GM06990 (cell line): ENCODE measurements at regions not wholly inside any gene's neighbourhood (a gene's known extent, or its start where the extent isn't known, plus 50 kb on each side); places are given as distances from the start of the nearest gene placed in this dataset.
A peak's percentile ranks its signal among the peaks of the same experiment; 100 is the strongest.
"Not testable (repeated sequence)": the region's sequence is repeated elsewhere in the genome, so short reads cannot be mapped to it uniquely, and the experiment has no call there.

ENCODE experiments used
- DNase-seq: peaks from one replicate; pipeline ENCODE4 v3.0.0-alpha.2; 2011; ENCODE audit not compliant: insufficient read length; ENCODE audit errors: extremely low read depth
- H3K27me3 ChIP-seq: replicated peaks from 2 replicates; pipeline ENCODE4 v1.6.0; 2011; ENCODE audit warnings: low read length; ENCODE audit not compliant: control insufficient read depth, insufficient read depth
- H3K36me3 ChIP-seq: 2 replicates; pipeline ENCODE4 v1.5.1; 2011; ENCODE audit warnings: low read length; ENCODE audit not compliant: control insufficient read depth, insufficient read depth
- H3K4me3 ChIP-seq: replicated peaks from 2 replicates; pipeline ENCODE4 v1.5.1; 2011; ENCODE audit warnings: low read depth, mild to moderate bottlenecking, control low read depth, low read length
- TF ChIP-seq, protein P1 (sequence below): IDR thresholded peaks from 2 replicates; pipeline ENCODE4 v1.5.1; 2011; ENCODE audit warnings: low read length, control low read depth, mild to moderate bottlenecking, inconsistent platforms; ENCODE audit not compliant: insufficient read depth, poor library complexity, severe bottlenecking

DNA sequence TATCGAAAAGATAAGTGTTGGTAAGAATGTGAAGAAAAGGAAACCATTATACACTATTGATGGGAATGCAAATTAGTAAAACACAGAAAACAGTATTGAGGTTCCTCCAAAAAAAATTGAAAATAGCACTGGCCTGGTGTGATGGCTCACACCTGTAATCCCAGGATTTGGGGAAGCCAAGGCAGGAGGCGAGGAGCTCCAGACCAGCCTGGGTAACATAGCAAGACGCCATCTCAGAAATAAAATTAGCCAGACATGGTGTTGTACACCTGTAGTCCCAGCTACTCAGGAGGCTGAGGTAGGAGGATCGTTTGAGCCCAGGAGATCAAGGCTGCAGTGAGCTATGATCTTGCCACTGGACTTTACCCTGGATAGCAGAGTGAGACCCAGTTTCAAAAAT, 5303.4 kb upstream of the TPTE start:
- not testable (repeated sequence) for H3K4me3 ChIP-seq, H3K27me3 ChIP-seq, H3K36me3 ChIP-seq, DNase-seq

DNA sequence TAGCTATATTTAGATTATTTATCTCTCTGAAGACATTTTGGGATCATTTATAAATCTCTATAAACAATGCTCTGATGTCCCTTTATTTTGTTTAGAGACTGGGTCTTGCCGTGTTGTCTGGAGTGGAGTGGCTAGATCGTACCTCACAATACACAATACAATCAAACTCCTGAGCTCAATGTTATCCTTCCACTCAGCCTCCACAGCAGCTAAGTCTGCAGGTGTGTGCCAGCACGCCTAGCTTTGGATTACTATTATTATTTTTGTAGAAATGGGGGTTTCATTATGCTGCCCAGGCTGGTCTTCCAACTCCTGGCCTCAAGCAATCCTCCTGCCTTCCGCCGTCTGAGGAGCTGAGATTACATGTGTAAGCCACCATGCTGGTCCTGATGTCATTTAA, 5301.4 kb upstream of the TPTE start:
- not testable (repeated sequence) for H3K36me3 ChIP-seq, DNase-seq, H3K27me3 ChIP-seq, H3K4me3 ChIP-seq

DNA sequence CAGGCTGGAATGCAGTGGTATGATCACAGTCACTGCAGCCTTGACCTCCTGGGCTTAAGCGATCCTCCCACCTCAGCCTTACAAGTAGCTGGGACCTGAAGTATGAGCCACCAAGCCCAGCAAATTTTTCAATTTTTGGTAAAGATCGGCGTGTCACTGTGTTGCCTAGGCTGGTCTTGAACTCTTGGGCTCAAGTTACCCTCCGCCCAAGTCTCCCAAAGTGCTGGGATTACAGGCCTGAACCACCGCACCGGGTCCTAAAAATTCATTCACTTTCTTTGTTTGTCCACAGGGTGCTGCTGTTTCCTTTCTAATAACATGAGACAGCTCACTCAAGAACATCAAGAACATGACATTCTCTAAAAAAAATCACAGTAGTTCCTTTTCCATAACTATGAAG, 5300.9 kb upstream of the TPTE start:
- H3K4me3 ChIP-seq, H3K36me3 ChIP-seq, H3K27me3 ChIP-seq, DNase-seq: not testable (repeated sequence)
- TF ChIP-seq, protein P1, sequence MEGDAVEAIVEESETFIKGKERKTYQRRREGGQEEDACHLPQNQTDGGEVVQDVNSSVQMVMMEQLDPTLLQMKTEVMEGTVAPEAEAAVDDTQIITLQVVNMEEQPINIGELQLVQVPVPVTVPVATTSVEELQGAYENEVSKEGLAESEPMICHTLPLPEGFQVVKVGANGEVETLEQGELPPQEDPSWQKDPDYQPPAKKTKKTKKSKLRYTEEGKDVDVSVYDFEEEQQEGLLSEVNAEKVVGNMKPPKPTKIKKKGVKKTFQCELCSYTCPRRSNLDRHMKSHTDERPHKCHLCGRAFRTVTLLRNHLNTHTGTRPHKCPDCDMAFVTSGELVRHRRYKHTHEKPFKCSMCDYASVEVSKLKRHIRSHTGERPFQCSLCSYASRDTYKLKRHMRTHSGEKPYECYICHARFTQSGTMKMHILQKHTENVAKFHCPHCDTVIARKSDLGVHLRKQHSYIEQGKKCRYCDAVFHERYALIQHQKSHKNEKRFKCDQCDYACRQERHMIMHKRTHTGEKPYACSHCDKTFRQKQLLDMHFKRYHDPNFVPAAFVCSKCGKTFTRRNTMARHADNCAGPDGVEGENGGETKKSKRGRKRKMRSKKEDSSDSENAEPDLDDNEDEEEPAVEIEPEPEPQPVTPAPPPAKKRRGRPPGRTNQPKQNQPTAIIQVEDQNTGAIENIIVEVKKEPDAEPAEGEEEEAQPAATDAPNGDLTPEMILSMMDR = peak; percentile 10

DNA sequence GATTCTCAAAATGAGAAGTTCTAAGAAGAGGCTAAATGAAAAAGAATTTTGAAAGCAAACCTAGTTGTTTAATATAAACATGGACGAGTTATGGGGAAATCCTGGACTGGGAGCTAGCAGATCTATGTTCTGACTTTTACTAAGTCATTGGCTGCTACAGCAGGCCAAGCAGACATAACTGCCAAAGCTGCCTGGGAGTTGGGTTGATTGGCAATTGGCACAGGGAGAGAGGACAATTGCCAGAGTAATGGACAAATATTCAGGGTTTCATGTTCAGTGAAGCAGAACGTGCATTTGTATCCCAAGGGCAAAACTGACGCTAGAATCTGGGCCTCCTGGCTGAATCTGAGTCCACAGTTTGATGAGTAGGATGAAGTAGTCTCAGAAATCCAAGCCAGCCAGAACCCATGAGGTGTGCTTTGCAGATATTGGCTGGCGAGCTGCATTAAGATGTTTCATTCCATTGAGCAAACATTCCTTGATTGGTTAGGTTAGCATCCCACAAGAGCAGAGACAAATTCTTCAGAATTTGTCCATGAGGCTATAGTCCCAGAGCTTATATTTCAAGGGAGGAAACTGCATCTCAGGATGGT, 5299.8 kb upstream of the TPTE start:
- not testable (repeated sequence) for H3K27me3 ChIP-seq, H3K36me3 ChIP-seq, DNase-seq, H3K4me3 ChIP-seq

DNA sequence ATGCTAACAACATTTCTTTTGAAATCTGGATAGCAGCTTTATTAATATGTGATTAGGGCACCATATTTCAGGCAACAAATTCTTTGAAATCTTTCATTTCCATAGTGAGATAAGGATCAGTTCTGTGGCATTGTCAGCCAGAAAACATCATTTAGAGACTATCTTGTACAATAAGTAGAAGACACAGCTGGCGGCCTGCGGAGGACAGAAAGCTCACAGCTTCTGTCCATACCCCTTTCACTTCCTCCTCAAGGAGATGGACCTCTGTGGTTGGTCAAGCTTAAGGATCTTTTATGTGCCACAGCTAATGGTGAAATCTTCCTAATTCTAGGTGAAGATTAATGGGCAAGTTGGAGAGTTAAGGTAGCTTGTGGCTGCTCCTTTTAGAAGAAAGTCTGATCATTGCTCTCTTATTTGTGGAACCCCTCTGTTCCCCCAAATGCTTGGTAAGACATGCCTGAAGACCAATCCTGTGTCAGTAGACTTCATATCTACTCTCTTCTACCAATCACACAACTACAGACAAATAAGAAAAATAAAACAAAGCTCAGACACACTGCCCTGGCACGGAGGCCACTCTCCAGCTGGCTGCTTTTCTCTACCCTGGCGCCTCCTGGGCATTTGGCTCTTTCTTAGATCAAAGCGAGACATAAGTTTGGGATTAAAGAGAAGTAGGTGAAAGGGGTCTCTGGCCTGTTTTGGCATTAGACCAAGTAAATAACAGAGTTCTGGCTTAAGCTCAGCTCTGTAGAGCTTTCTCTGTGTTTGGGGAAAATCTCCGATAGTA, 5298.2 kb upstream of the TPTE start:
- DNase-seq, H3K36me3 ChIP-seq, H3K4me3 ChIP-seq, H3K27me3 ChIP-seq: not testable (repeated sequence)

DNA sequence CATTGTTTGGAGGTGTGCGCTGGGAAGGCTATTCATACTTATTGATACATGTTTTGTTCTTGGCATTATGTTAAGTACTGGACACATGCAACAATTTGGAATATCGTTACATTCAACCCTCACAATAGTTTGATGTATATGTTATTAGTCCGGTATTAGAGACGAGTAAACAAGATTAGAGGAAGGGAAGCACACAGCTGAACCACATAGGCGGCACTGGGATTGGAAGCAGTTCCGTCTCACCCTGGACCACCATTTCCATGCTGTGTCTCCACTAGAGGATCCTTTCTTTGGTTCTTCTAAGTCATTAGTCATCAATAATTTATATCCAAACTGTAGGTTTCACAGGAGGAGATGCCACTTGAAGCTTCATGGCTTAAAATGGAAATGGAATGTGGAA, 5297.2 kb upstream of the TPTE start:
- H3K27me3 ChIP-seq, DNase-seq, H3K36me3 ChIP-seq, H3K4me3 ChIP-seq: not testable (repeated sequence)

DNA sequence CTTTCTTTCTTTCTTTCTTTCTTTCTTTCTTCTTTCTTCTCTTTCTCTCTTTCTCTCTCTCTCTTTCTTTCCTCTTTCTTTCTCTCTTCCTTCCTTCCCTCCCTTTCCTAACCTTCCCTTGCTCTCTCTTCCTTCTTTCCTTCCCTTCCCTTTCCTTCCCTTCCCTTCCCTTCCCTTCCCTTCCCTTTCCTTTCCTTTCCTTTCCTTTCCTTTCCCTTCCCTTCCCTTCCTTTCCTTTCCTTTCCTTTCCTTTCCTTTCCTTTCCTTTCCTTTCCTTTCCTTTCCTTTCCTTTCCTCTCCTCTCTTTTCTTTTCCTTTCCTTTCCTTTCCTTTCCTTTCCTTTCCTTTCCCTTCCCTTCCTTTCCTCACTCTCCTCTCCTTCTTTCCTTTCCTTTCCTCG, 5294.1 kb upstream of the TPTE start:
- not testable (repeated sequence) for H3K4me3 ChIP-seq, H3K36me3 ChIP-seq, DNase-seq, H3K27me3 ChIP-seq

DNA sequence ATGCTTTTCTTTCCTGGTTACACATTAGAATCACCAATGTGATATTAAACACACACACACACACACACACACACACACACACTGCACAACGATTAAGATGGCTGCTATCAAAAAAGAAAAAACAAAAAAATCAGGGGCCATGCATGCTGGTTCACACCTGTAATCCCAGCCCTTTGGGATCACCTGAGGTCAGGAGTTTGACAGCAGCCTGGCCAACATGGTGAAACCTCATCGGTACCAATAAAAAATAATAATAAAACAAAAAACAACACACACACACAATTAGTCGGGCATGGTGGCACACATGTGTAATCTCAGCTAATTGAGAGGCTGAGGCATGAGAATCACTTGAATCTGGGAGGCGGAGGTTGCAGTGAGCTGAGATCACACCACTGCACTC, 5290.8 kb upstream of the TPTE start:
- H3K36me3 ChIP-seq, DNase-seq, H3K27me3 ChIP-seq, H3K4me3 ChIP-seq: not testable (repeated sequence)

DNA sequence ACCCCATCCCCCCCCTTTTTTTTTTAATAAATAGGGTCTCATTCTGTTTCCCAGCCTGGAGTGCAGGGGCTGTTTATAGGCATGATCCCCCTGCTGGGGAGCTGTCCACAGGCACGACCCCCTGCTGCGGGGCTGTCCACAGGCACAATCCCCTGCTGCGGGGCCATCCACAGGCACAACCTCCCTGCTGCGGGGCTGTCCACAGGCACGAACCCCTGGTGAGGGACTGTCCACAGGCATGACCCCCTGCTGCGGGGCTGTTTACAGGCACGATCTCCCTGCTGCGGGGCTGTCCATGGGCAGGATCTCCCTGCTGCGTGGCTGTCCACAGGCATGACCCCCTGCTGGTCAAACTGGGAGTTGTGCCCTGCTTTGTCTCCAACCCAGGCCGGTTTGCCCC, 5290.1 kb upstream of the TPTE start:
- DNase-seq, H3K4me3 ChIP-seq, H3K27me3 ChIP-seq, H3K36me3 ChIP-seq: not testable (repeated sequence)

DNA sequence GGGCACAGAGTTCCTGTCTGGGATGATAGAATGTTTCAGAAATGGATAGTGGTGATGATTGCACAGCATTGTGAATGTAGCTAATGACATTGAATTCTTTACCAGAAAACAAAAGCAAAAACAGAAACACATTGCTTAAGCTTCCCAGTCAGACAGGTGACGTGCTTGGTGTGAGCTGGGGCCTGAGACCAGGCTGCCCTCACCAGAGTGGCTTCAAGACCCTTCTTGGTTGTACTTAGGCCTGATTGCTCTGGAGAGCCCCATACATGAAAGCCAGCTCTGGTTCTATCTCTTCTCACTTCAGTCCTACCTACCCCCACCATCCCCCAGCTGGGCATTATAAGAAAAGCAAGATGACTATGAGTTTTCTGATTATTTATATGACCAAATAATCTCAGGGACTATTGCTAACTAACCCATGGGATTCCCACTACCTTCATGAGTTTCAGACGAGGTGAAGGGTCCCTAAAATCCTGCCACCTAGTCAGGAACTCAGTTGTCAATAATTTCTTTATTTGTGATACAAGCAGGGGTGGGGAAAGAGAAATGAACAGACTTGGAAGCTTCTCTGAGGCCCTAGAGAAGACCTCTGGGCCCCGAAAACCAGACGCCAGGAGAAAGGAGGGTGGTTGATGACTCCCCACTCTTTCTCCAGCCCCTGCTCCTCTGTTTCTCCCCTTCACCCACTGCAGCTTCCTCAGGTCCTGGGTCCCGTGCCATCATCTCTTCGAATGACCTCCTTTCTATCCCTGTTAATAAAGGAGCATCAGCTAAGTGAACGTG, 5289.0 kb upstream of the TPTE start:
- DNase-seq, H3K36me3 ChIP-seq, H3K27me3 ChIP-seq, H3K4me3 ChIP-seq: not testable (repeated sequence)

DNA sequence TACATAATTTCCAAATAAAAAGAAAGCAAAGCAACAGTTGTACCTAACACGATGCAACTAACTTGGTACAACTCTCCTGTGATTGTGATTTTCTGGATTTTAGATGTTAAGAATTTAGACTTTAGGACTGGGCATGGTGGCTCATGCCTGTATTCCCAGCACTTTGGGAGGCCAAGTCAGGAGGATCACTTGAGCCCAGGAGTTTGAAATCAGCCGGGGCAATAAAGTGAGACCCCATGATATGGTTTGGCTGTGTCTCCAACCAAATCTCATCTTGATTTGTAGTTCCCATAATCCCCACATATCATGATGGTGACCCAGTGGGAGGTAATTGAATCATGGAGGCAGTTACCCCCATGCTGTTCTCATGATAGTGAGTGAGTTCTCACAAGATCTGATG, 5285.6 kb upstream of the TPTE start:
- DNase-seq, H3K36me3 ChIP-seq, H3K4me3 ChIP-seq, H3K27me3 ChIP-seq: not testable (repeated sequence)

DNA sequence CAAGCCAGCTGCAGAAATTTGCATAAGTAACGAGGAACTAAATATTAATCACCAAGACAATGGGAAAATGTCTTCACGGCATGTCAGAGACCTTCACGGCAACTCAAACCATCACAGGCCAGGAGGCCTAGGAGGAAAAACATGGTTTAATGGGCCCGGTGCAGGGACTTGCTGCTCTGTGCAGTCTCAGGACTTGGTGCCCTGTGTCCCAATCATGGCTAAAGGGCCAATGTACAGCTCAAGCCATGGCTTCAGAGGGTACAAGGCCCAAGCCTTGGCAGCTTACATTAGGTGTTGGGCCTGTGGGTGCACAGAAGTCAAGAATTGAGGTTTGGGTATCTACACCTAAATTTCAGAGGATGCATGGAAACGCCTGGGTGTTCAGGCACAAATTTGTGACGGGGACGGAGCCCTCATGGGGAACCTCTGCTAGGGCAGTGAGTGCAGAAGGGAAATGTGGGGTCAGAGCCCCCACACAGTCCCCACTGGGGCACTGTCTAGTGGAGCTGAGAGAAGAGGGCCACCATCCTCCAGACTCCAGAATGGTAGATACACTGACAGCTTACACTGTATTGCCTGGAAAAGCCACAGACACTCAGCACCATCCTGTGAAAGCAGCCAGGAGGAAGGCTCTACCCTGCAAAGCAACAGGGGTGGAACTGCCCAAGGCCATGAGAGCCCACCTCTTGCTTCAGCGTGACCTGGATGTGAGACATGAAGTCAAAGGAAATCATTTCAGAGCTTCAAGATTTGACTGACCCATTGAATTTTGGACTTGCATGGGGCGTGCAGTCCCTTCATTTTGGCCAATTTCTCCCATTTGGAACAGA, 5284.3 kb upstream of the TPTE start:
- DNase-seq, H3K4me3 ChIP-seq, H3K27me3 ChIP-seq, H3K36me3 ChIP-seq: not testable (repeated sequence)
